HEK293 (cell line): ENCODE measurements at regions not wholly inside any gene's neighbourhood (a gene's known extent, or its start where the extent isn't known, plus 50 kb on each side); places are given as distances from the start of the nearest gene placed in this dataset.

ENCODE experiments used
- ATF2 ChIP-seq: fragments of 450-650 bp; formaldehyde crosslinking; IDR thresholded peaks from 2 replicates; pipeline ENCODE4 v1.5.1; 2016; ENCODE audit warnings: missing biosample characterization, missing genetic modification characterization, low read depth
- KLF1 ChIP-seq: fragments of 450-650 bp; formaldehyde crosslinking; IDR thresholded peaks from 2 replicates; pipeline ENCODE4 v1.5.1; 2016; ENCODE audit warnings: missing biosample characterization, missing genetic modification characterization
- YY1 ChIP-seq: fragments of 450-650 bp; formaldehyde crosslinking; IDR thresholded peaks from 2 replicates; pipeline ENCODE4 v1.5.1; 2018; ENCODE audit warnings: missing biosample characterization, missing genetic modification characterization
- ZFP37 ChIP-seq: fragments of 450-650 bp; formaldehyde crosslinking; IDR thresholded peaks from 2 replicates; pipeline ENCODE4 v1.5.1; 2016; ENCODE audit warnings: missing biosample characterization, missing genetic modification characterization
- ZNF140 ChIP-seq: fragments of 450-650 bp; formaldehyde crosslinking; IDR thresholded peaks from 2 replicates; pipeline ENCODE4 v1.5.1; 2016; ENCODE audit warnings: missing biosample characterization, missing genetic modification characterization
- ZNF146 ChIP-seq: fragments of 450-650 bp; formaldehyde crosslinking; IDR thresholded peaks from 2 replicates; pipeline ENCODE4 v1.5.1; 2016; ENCODE audit warnings: missing biosample characterization, missing genetic modification characterization
- ZNF211 ChIP-seq: fragments of 450-650 bp; formaldehyde crosslinking; IDR thresholded peaks from 2 replicates; pipeline ENCODE4 v1.5.1; 2016; ENCODE audit warnings: low read depth, missing biosample characterization, missing genetic modification characterization
- ZNF76 ChIP-seq: fragments of 450-650 bp; formaldehyde crosslinking; IDR thresholded peaks from 2 replicates; pipeline ENCODE4; 2016; ENCODE audit warnings: low read depth, missing biosample characterization, missing genetic modification characterization, borderline replicate concordance
- ZNF777 ChIP-seq: fragments of 450-650 bp; formaldehyde crosslinking; IDR thresholded peaks from 2 replicates; pipeline ENCODE4 v1.5.1; 2017; ENCODE audit warnings: missing biosample characterization, missing genetic modification characterization, borderline replicate concordance
- ZNF785 ChIP-seq: fragments of 450-650 bp; formaldehyde crosslinking; IDR thresholded peaks from 2 replicates; pipeline ENCODE4 v1.5.1; 2016; ENCODE audit warnings: missing biosample characterization, missing genetic modification characterization
- ZNF830 ChIP-seq: fragments of 450-650 bp; IDR thresholded peaks from 2 replicates; pipeline ENCODE4 v1.5.0; 2018; ENCODE audit warnings: missing biosample characterization, missing genetic modification characterization, low read depth, mild to moderate bottlenecking, moderate library complexity
- TF ChIP-seq, protein P1 (sequence below): fragments of 450-650 bp; formaldehyde crosslinking; IDR thresholded peaks from 2 replicates; pipeline ENCODE4 v1.5.1; 2016; ENCODE audit warnings: missing biosample characterization, missing genetic modification characterization
- TF ChIP-seq, protein P2 (sequence below): fragments of 450-650 bp; formaldehyde crosslinking; IDR thresholded peaks from 2 replicates; pipeline ENCODE4 v1.5.1; 2016; ENCODE audit warnings: missing biosample characterization, missing genetic modification characterization, borderline replicate concordance
- TF ChIP-seq, protein P3 (sequence below): IDR thresholded peaks from 2 replicates; pipeline ENCODE4 v1.6.1; 2011; ENCODE audit warnings: mild to moderate bottlenecking, low read depth, low read length, borderline replicate concordance

- TF ChIP-seq, protein P1, sequence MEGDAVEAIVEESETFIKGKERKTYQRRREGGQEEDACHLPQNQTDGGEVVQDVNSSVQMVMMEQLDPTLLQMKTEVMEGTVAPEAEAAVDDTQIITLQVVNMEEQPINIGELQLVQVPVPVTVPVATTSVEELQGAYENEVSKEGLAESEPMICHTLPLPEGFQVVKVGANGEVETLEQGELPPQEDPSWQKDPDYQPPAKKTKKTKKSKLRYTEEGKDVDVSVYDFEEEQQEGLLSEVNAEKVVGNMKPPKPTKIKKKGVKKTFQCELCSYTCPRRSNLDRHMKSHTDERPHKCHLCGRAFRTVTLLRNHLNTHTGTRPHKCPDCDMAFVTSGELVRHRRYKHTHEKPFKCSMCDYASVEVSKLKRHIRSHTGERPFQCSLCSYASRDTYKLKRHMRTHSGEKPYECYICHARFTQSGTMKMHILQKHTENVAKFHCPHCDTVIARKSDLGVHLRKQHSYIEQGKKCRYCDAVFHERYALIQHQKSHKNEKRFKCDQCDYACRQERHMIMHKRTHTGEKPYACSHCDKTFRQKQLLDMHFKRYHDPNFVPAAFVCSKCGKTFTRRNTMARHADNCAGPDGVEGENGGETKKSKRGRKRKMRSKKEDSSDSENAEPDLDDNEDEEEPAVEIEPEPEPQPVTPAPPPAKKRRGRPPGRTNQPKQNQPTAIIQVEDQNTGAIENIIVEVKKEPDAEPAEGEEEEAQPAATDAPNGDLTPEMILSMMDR (tag by site-specific recombination), result no peak
- no peak for TF ChIP-seq ZNF830
- TF ChIP-seq, protein P2, sequence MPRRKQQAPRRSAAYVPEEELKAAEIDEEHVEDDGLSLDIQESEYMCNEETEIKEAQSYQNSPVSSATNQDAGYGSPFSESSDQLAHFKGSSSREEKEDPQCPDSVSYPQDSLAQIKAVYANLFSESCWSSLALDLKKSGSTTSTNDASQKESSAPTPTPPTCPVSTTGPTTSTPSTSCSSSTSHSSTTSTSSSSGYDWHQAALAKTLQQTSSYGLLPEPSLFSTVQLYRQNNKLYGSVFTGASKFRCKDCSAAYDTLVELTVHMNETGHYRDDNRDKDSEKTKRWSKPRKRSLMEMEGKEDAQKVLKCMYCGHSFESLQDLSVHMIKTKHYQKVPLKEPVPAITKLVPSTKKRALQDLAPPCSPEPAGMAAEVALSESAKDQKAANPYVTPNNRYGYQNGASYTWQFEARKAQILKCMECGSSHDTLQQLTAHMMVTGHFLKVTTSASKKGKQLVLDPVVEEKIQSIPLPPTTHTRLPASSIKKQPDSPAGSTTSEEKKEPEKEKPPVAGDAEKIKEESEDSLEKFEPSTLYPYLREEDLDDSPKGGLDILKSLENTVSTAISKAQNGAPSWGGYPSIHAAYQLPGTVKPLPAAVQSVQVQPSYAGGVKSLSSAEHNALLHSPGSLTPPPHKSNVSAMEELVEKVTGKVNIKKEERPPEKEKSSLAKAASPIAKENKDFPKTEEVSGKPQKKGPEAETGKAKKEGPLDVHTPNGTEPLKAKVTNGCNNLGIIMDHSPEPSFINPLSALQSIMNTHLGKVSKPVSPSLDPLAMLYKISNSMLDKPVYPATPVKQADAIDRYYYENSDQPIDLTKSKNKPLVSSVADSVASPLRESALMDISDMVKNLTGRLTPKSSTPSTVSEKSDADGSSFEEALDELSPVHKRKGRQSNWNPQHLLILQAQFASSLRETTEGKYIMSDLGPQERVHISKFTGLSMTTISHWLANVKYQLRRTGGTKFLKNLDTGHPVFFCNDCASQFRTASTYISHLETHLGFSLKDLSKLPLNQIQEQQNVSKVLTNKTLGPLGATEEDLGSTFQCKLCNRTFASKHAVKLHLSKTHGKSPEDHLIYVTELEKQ (tag by site-specific recombination), result no peak
- no peak for TF ChIP-seq YY1 (tag by site-specific recombination)
- TF ChIP-seq ZNF146 (tag by site-specific recombination), result no peak
- TF ChIP-seq ZNF211, result no peak
- TF ChIP-seq KLF1 (tag by site-specific recombination), result no peak
- no peak for TF ChIP-seq ZNF140 (tag by site-specific recombination)
- TF ChIP-seq ATF2 (tag by site-specific recombination), result no peak
- TF ChIP-seq ZNF777, result no peak
- TF ChIP-seq ZFP37 (tag by site-specific recombination), result no peak
- no peak for TF ChIP-seq ZNF785 (tag by site-specific recombination)
- TF ChIP-seq, protein P3, sequence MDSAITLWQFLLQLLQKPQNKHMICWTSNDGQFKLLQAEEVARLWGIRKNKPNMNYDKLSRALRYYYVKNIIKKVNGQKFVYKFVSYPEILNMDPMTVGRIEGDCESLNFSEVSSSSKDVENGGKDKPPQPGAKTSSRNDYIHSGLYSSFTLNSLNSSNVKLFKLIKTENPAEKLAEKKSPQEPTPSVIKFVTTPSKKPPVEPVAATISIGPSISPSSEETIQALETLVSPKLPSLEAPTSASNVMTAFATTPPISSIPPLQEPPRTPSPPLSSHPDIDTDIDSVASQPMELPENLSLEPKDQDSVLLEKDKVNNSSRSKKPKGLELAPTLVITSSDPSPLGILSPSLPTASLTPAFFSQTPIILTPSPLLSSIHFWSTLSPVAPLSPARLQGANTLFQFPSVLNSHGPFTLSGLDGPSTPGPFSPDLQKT, result no peak
- no peak for TF ChIP-seq ZNF76 (tag by site-specific recombination)
These were observed 61.2 kb upstream of the CTNNB1 start for GRCh38 chr3:41138146-41138545.
